Heart left ventricle (tissue), 16 donors: ENCODE measurements at regions not wholly inside any gene's neighbourhood (a gene's known extent, or its start where the extent isn't known, plus 50 kb on each side); places are given as distances from the start of the nearest gene placed in this dataset.

Experiments
- ATAC-seq, 4 donors: fragments of 200-7000 bp; cut with Tn5 transposase; one replicate each; pipeline ENCODE4 v1.9.1; 2020 to 2022; ENCODE audit warnings: moderate library complexity in 4 of 4, mild to moderate bottlenecking in 3 of 4, moderate number of reproducible peaks in 1 of 4
- DNase-seq, 5 donors: peaks; one replicate each; pipeline ENCODE4 v3.0.0-alpha.2; 2020
- H3K27ac ChIP-seq, 12 donors: fragments of 200-600 bp; sonication (generic) in 4 of 12; one replicate each; pipeline versions ENCODE4 v1.5.0 to v1.8.0; 2016 to 2022; ENCODE audit warnings: mild to moderate bottlenecking in 2 of 12
- H3K27me3 ChIP-seq, 9 donors: fragments of 200-600 bp; sonication (generic) in 2 of 9; one replicate each; pipeline versions ENCODE4 v1.5.1 to v1.8.0; 2016 to 2022; ENCODE audit warnings: mild to moderate bottlenecking in 3 of 9
- H3K36me3 ChIP-seq, 9 donors: fragments of 200-600 bp; sonication (generic) in 2 of 9; one replicate each; pipeline versions ENCODE4 v1.5.0 to v1.8.0; 2018 to 2022; ENCODE audit warnings: mild to moderate bottlenecking in 2 of 9
- H3K4me1 ChIP-seq, 12 donors: fragments of 200-600 bp; sonication (generic) in 4 of 12; one replicate each; pipeline versions ENCODE4 v1.5.0 to v1.8.0; 2016 to 2022; ENCODE audit warnings: mild to moderate bottlenecking in 3 of 12
- H3K4me3 ChIP-seq, 12 donors: fragments of 200-600 bp; sonication (generic) in 4 of 12; one replicate each; pipeline versions ENCODE4 v1.5.0 to v1.8.0; 2017 to 2022; ENCODE audit warnings: mild to moderate bottlenecking in 9 of 12, moderate library complexity in 4 of 12
- H3K9me3 ChIP-seq, 12 donors: fragments of 200-600 bp; sonication (generic) in 4 of 12; one replicate each; pipeline versions ENCODE4 v1.5.0 to v1.8.0; 2016 to 2022; ENCODE audit warnings: mild to moderate bottlenecking in 1 of 12
- POLR2A ChIP-seq, 2 donors: fragments of 450-650 bp; IDR thresholded peaks; one replicate each; pipeline ENCODE4 v1.6.1; 2017; ENCODE audit warnings: antibody characterized with exemption in 2 of 2, mild to moderate bottlenecking in 2 of 2, moderate library complexity in 2 of 2
- WGBS, 4 donors: extraction: QIAGEN DNeasy Blood & Tissue Kit in 2 of 4; methylation state at CpG; one replicate each; pipeline versions ENCODE4 v1.1.5 to v1.1.7; 2013 to 2018; 5-methylcytosine and 5-hydroxymethylcytosine counted together
- intact Hi-C, 10 donors: fragments of 100-400 bp; cut with DNase I; formaldehyde crosslinking; loops; one replicate each; pipeline versions ENCODE4 v1.11.1 to v1.14.2; 2022
- TF ChIP-seq, protein P1 (sequence below), 12 donors: fragments of 200-600 bp; sonication (generic) in 4 of 12; IDR thresholded peaks; one replicate each; pipeline versions ENCODE4 v1.5.0 to v1.8.0; 2018 to 2022; ENCODE audit warnings: antibody characterized with exemption in 12 of 12, mild to moderate bottlenecking in 5 of 12
- donor health status: ischemic (EF 13 %, LVEDD 7.1; RV severe dilation, severe dysfunction).
- donor health status: healthy with polysubstance abuse.
- donor health status: DM: no; HTN: yes; CAD: no.
- donor health status: DM: no; HTN: no; CAD: no.
- donor health status: ischemic (EF 25% LVEDD 6.9; RV normal size, moderate dysfunction).
- donor health status: ischemic (EF 25% LVEDD 5.7; RV mildly dilated, moderate dysfunction).
- donor health status: healthy.
- donor health status: DM: yes; HTN: yes; CAD: no.
- donor health status: ischemic (EF 35%, LVEDD 5.7; RV mildly dilated, moderate dysfunction).
- donor health status: nonischemic (EF 11% LVEDD 7.7; RV severe dilation, severe dysfunction).
- donor health status: DM: yes; HTN: yes; CAD: no.
- donor health status: PGD.
- donor health status: ischemic (EF 29% LVEDD 5.4; RV normal size, mild dysfunction).
- donor health status: nonischemic (EF 23%, LVEDD 6.1; RV moderate dilation, normal function).

DNA sequence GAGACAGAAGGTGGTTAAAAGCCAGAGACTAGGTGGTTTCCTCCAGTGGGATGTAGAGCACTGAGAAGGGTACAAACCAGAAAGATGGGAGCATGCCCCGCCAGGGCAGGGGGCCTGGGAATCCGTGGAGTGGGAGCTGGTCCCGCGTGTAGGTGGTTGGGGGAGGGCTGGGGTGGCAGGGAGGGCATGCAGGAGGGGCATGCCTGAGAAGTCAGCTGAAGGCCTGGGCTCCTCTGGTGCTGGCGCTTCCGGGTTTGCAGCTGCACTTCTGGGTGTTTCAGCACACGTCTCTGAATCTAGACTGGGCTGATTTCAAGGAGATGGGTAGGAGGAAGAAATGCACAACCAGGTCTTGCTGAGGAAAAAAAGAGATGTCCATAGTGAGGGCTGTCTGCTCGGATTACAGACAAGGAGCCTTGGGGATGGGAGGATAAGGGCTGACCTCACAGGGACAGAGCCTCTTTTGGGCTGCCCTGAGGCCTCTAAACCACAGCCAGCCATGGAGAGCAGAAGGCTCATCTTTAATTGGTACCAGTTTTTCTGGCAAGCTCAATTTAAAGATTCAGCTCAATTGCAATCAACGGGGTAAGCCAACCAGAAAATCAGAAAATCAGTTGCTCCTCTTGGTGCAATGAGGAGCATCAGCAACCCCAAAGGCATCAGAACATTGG lies 151.9 kb downstream of the FAM43A start:
- no peak for ATAC-seq
- no peak overlapping the region for H3K4me3 ChIP-seq
- no peak for TF ChIP-seq POLR2A (IDR thresholded peaks at IDR 0.05)
- TF ChIP-seq, protein P1, sequence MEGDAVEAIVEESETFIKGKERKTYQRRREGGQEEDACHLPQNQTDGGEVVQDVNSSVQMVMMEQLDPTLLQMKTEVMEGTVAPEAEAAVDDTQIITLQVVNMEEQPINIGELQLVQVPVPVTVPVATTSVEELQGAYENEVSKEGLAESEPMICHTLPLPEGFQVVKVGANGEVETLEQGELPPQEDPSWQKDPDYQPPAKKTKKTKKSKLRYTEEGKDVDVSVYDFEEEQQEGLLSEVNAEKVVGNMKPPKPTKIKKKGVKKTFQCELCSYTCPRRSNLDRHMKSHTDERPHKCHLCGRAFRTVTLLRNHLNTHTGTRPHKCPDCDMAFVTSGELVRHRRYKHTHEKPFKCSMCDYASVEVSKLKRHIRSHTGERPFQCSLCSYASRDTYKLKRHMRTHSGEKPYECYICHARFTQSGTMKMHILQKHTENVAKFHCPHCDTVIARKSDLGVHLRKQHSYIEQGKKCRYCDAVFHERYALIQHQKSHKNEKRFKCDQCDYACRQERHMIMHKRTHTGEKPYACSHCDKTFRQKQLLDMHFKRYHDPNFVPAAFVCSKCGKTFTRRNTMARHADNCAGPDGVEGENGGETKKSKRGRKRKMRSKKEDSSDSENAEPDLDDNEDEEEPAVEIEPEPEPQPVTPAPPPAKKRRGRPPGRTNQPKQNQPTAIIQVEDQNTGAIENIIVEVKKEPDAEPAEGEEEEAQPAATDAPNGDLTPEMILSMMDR (IDR thresholded peaks at IDR 0.05): no peak
- intact Hi-C loops: no loop called here
- no peaks in the 10 kb centered on the region for H3K9me3 ChIP-seq
- WGBS, 4 donors: 92 to 93% (median 92%) methylated on average over 9 of the region's 9 CpGs
- H3K4me1 ChIP-seq: peaks cover 0 to 15% (median 6%) of the 10 kb centered on the region in 12 donors
- no peak overlapping the region for H3K27ac ChIP-seq
- H3K36me3 ChIP-seq: no peaks in the 10 kb centered on the region
- no peak for DNase-seq
- H3K27me3 ChIP-seq: no peaks in the 10 kb centered on the region

DNA sequence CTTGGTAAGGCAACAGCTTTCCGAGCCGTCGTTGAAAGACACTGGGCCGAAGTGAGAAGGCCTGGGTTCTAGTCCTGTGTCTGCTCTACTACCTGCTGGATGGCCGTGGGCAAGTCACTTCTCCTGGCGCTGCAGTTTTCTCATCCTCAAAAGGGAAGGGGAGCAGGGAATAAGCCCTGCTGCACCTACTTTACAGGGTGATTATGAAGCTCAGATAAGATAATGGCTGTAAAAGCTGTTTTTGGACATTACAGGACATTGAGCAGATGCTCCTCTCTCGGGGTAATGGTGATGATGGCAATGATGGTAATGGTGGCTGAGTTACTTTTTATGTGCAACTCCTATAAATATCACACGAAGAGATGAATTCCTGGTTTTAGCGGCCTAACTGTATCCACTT lies 152.6 kb downstream of the FAM43A start:
- WGBS, 4 donors: 89 to 95% (median 93%) methylated on average over 9 of the region's 9 CpGs
- H3K36me3 ChIP-seq: no peaks in the 10 kb centered on the region
- intact Hi-C loops: no loop called here

DNA sequence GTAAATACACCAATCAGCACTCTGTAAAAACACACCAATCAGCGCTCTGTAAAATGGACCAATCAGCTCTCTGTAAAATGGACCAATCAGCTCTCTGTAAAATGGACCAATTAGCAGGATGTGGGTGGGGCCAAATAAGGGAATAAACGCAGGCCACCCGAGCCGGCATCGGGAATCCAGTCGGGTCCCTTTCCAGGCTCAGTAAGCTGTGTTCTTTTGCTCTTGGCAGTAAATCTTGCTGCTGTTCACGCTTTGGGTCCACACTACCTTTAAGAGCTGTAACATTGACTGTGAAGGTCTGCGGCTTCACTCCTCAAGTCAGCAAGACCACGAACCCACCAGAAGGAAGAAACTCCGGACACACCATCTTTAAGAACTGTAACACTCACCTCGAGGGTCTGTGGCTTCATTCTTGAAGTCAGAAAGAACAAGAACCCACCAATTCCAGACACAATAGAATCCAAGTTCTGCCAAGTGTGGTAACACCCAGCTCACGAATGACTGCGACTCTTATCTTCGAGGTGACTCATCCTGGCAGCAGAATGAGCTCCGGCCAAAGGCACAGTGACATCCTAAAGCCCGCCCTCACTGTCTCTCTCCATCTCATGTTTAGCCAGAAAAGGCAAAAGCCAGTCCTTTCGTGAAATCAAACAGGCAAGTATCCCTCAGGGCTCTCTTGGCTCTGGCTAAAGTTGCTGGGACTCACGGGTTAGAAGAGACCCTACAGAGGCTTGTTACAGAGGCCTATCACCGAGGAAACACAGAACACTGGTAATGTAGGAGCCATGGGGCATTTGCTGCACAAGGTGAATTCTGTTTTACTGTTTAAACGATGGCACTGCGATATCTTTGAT lies 155.2 kb downstream of the FAM43A start:
- DNase-seq (peak in 3 of 5 donors; percentile 27 to 69 (median 42)), ATAC-seq (peak in 3 of 4 donors; percentile 86 to 94 (median 87))
- Histone ChIP-seq H3K27ac (peak overlapping the region in 4 of 12 donors; percentile 15 to 49 (median 25)), H3K36me3 (no peaks in the 10 kb centered on the region), H3K4me1 (peaks cover 0 to 15% (median 6%) of the 10 kb centered on the region in 12 donors), H3K9me3 (no peaks in the 10 kb centered on the region), H3K4me3 (no peak overlapping the region), H3K27me3 (no peaks in the 10 kb centered on the region)
- 60 to 74% (median 67%) methylated on average over 21 of the region's 21 CpGs for WGBS, 4 donors
- intact Hi-C loops: no loop called here
- no peak for TF ChIP-seq POLR2A (IDR thresholded peaks at IDR 0.05)
- TF ChIP-seq, protein P1 (IDR thresholded peaks at IDR 0.05): no peak

More for the DNA sequence above, 152.6 kb downstream of the FAM43A start:
- ATAC-seq (no peak), DNase-seq (no peak)
- H3K4me1 ChIP-seq: peaks cover 0 to 15% (median 6%) of the 10 kb centered on the region in 12 donors
- TF ChIP-seq POLR2A (IDR thresholded peaks at IDR 0.05): no peak
- TF ChIP-seq, protein P1 (IDR thresholded peaks at IDR 0.05): no peak
- H3K27ac ChIP-seq: no peak overlapping the region
- H3K4me3 ChIP-seq: no peak overlapping the region
- no peaks in the 10 kb centered on the region for H3K27me3 ChIP-seq
- no peaks in the 10 kb centered on the region for H3K9me3 ChIP-seq

DNA sequence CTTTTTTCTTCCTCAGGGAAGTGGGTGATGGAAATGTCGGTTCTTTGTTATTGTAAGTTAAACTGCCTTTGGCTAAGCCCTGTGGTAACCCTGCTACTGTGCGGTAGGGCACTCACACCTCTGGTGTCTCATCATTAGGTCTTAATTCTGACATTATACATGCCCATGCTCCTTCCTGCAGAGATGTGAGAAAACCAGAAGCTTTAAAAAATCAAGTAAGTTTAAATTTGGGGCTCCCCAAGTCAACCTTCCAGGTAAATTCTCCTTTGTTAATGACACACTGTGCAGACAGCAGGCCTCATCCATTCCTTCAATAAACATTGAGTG lies 155.8 kb downstream of the FAM43A start:
- intact Hi-C loops: no loop called here
- H3K27ac ChIP-seq: peak overlapping the region in 1 of 12 donors; percentile 49
- DNase-seq (no peak), ATAC-seq (peak in 3 of 4 donors; percentile 14 to 25 (median 20))
- WGBS, 4 donors: 83 to 93% (median 88%) methylated on average over 2 of the region's 2 CpGs
- H3K36me3 ChIP-seq: no peaks in the 10 kb centered on the region
- no peaks in the 10 kb centered on the region for H3K27me3 ChIP-seq
- TF ChIP-seq POLR2A (IDR thresholded peaks at IDR 0.05): no peak
- TF ChIP-seq, protein P1 (IDR thresholded peaks at IDR 0.05): no peak
- H3K9me3 ChIP-seq: no peaks in the 10 kb centered on the region
- no peak overlapping the region for H3K4me3 ChIP-seq
- peaks cover 0 to 15% (median 6%) of the 10 kb centered on the region in 12 donors for H3K4me1 ChIP-seq
